CD4-positive, alpha-beta T cell treated with Interleukin-15 for 4 hours (primary cell): ENCODE measurements at regions not wholly inside any gene's neighbourhood (a gene's known extent, or its start where the extent isn't known, plus 50 kb on each side); places are given as distances from the start of the nearest gene placed in this dataset.
A peak's percentile ranks its signal among the peaks of the same experiment; 100 is the strongest.
"Not testable (repeated sequence)": the region's sequence is repeated elsewhere in the genome, so short reads cannot be mapped to it uniquely, and the experiment has no call there.

Experiments used
- DNase-seq: peaks from one replicate; pipeline ENCODE4 v3.0.0-alpha.2; 2020; ENCODE audit warnings: low spot score

- DNase-seq, result no peak
Measured at GRCh38 chr12:119931402-119931801, 54.3 kb upstream of the CIT start.

- DNase-seq, result no peak
Measured at GRCh38 chr12:119932921-119933320, 55.8 kb upstream of the CIT start.

- not testable (repeated sequence) for DNase-seq
Measured at GRCh38 chr12:119934780-119935179, 54.3 kb upstream of the BICDL1 start.

- DNase-seq, result no peak
Measured at GRCh38 chr12:119936705-119937311, 52.2 kb upstream of the BICDL1 start.

- DNase-seq, result peak; percentile 65
Measured at GRCh38 chr12:119938049-119938667, 50.9 kb upstream of the BICDL1 start.
